T-helper 1 cell (primary cell): ENCODE measurements at regions not wholly inside any gene's neighbourhood (a gene's known extent, or its start where the extent isn't known, plus 50 kb on each side); places are given as distances from the start of the nearest gene placed in this dataset.

Experiments used
- DNase-seq, 5 donors: peaks; one replicate each; pipeline ENCODE4 v3.0.0-alpha.2; 2012 to 2020

GRCh38 chr2:30310371-30310770, 79.0 kb downstream of the LBH start:
- DNase-seq = no peak

- DNase-seq = no peak
These were observed 79.6 kb downstream of the LBH start for GRCh38 chr2:30310955-30311354.

GRCh38 chr2:30311711-30312110, 80.4 kb downstream of the LBH start:
- DNase-seq = no peak

GRCh38 chr2:30312916-30313315, 81.6 kb downstream of the LBH start:
- no peak for DNase-seq

GRCh38 chr2:30314981-30315380, 83.6 kb downstream of the LBH start:
- DNase-seq = no peak

- DNase-seq = peak in 1 of 5 donors; percentile 52
These were observed 84.2 kb downstream of the LBH start for GRCh38 chr2:30315391-30316063.

GRCh38 chr2:30316408-30316807, 85.1 kb downstream of the LBH start:
- no peak for DNase-seq

- DNase-seq = no peak
These were observed 87.9 kb downstream of the LBH start for GRCh38 chr2:30318987-30319782.

- DNase-seq = no peak
These were observed 90.1 kb downstream of the LBH start for GRCh38 chr2:30321466-30321865.

GRCh38 chr2:30323499-30323898, 92.2 kb downstream of the LBH start:
- DNase-seq = no peak

- no peak for DNase-seq
These were observed 93.0 kb downstream of the LBH start for GRCh38 chr2:30324245-30324908.

GRCh38 chr2:30325600-30326328, 94.4 kb downstream of the LBH start:
- DNase-seq = no peak

GRCh38 chr2:30326497-30326896, 95.2 kb downstream of the LBH start:
- no peak for DNase-seq

GRCh38 chr2:30331038-30331437, 99.7 kb downstream of the LBH start:
- DNase-seq = no peak

- no peak for DNase-seq
These were observed 100.5 kb downstream of the LBH start for GRCh38 chr2:30331869-30332268.

- peak in 1 of 5 donors; percentile 21 for DNase-seq
These were observed 101.6 kb downstream of the LBH start for GRCh38 chr2:30332791-30333453.

- peak in 1 of 5 donors; percentile 7 for DNase-seq
These were observed 103.5 kb downstream of the LBH start for GRCh38 chr2:30334762-30335363.

- DNase-seq = peak in 1 of 5 donors; percentile 5
These were observed 104.8 kb downstream of the LBH start for GRCh38 chr2:30336084-30336483.

GRCh38 chr2:30336978-30337841, 105.9 kb downstream of the LBH start:
- DNase-seq = peak in 3 of 5 donors; percentile 10 to 89 (median 22)

- no peak for DNase-seq
These were observed 107.1 kb downstream of the LBH start for GRCh38 chr2:30338475-30338874.

GRCh38 chr2:30339071-30339470, 107.7 kb downstream of the LBH start:
- DNase-seq = no peak
